Natural killer cell (primary cell): ENCODE measurements at regions not wholly inside any gene's neighbourhood (a gene's known extent, or its start where the extent isn't known, plus 50 kb on each side); places are given as distances from the start of the nearest gene placed in this dataset.

Experiments
- ATAC-seq, 3 donors: fragments of 150-1000 bp in 2 of 3; fragments of 200-7000 bp in 1 of 3; cut with Tn5 transposase; 1 replicate in 1 of 3; 2 replicates in 2 of 3; pipeline ENCODE4 v1.10.0; 2021; ENCODE audit warnings: mild to moderate bottlenecking in 2 of 3, moderate library complexity in 2 of 3
- DNase-seq, 2 donors: peaks; one replicate each; pipeline versions ENCODE4 v3.0.0 to v3.0.0-alpha.2; 2013 to 2021; ENCODE audit warnings: mixed read lengths in 1 of 2
- H3K27ac ChIP-seq: one replicate; pipeline ENCODE4 v1.5.1; 2013; ENCODE audit warnings: mild to moderate bottlenecking, low read length
- H3K27me3 ChIP-seq: one replicate; pipeline ENCODE4 v1.6.1; 2013; ENCODE audit warnings: low read length; ENCODE audit not compliant: control insufficient read depth, insufficient read depth
- H3K36me3 ChIP-seq: one replicate; pipeline ENCODE4 v1.6.1; 2013; ENCODE audit warnings: low read length; ENCODE audit not compliant: control insufficient read depth, insufficient read depth
- H3K4me1 ChIP-seq: one replicate; pipeline ENCODE4 v1.6.1; 2013; ENCODE audit warnings: low read length; ENCODE audit not compliant: control insufficient read depth, insufficient read depth
- H3K4me3 ChIP-seq: one replicate; pipeline ENCODE4 v1.5.1; 2013; ENCODE audit warnings: low read length
- H3K9me3 ChIP-seq: one replicate; pipeline ENCODE4 v1.6.1; 2013; ENCODE audit warnings: low read length; ENCODE audit not compliant: control insufficient read depth, insufficient read depth
- H3K27ac Mint-ChIP-seq, 2 donors: one replicate each; pipeline ENCODE4 v1.8.0; 2022; ENCODE audit warnings: mild to moderate bottlenecking in 2 of 2, mixed read lengths in 2 of 2, moderate library complexity in 1 of 2
- H3K27me3 Mint-ChIP-seq, 2 donors: one replicate each; pipeline ENCODE4 v1.8.0; 2022; ENCODE audit warnings: low read depth in 2 of 2, mixed read lengths in 2 of 2
- H3K36me3 Mint-ChIP-seq: one replicate; pipeline ENCODE4 v1.8.0; 2022; ENCODE audit warnings: mixed read lengths
- H3K4me1 Mint-ChIP-seq, 2 donors: one replicate each; pipeline ENCODE4 v1.8.0; 2022; ENCODE audit warnings: mixed read lengths in 2 of 2
- H3K4me3 Mint-ChIP-seq: one replicate; pipeline ENCODE4 v1.8.0; 2022; ENCODE audit warnings: mild to moderate bottlenecking, moderate library complexity, mixed read lengths
- H3K9me3 Mint-ChIP-seq, 2 donors: one replicate each; pipeline ENCODE4 v1.8.0; 2022; ENCODE audit warnings: mixed read lengths in 2 of 2
- WGBS: methylation state at CpG from one replicate; pipeline ENCODE4 v1.1.7; 2013; ENCODE audit warnings: missing lambda C conversion rate; ENCODE audit not compliant: insufficient coverage; 5-methylcytosine and 5-hydroxymethylcytosine counted together
- intact Hi-C: fragments of 100-400 bp; cut with micrococcal nuclease; formaldehyde crosslinking; loops from one replicate; pipeline ENCODE4 v1.14.2; 2022
- TF ChIP-seq, protein P1 (sequence below): fragments of 200-600 bp; IDR thresholded peaks from one replicate; pipeline ENCODE4 v1.8.0; 2022; ENCODE audit warnings: antibody characterized with exemption

DNA sequence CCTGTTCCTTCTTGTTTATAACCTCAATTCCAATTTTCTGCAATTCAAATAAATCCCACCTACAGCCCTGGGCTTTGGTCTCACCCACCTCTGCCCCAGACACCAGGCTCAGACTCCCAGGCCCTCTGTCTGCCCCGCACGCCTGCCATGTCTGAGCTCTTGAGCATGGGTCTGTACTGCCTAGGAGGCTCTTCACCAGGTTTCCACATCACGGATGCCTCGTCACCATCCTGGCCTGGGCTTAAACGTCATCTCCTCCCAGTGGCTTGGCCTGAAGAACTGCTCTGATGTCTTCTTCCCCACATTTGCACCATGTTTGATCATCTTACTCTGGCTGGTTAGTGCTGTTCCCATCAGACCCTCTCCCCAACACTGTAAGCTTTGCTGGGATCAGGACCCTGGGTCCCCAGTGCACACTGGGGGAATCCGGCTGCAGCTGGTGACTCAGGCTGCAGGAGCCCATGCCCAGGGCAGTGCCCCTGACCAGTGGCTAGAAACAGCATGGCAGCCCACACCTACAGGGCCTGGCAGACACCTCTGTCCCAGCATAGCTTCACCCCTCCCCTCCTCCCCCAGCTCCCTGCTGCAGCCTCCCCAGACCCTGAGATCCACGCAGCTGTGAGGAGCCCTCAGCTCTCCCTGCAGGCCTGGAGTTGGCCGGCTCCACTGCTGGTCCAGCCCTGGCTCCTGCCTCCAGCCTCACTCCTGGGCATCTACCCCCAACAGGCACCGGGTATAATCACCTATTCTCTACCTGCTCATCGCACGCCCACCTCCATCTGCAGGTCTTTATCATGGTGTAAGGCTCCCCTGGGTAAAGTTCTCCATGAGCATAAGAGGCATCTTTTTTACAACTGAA lies 162.8 kb upstream of the NSMCE3 start:
- TF ChIP-seq, protein P1, sequence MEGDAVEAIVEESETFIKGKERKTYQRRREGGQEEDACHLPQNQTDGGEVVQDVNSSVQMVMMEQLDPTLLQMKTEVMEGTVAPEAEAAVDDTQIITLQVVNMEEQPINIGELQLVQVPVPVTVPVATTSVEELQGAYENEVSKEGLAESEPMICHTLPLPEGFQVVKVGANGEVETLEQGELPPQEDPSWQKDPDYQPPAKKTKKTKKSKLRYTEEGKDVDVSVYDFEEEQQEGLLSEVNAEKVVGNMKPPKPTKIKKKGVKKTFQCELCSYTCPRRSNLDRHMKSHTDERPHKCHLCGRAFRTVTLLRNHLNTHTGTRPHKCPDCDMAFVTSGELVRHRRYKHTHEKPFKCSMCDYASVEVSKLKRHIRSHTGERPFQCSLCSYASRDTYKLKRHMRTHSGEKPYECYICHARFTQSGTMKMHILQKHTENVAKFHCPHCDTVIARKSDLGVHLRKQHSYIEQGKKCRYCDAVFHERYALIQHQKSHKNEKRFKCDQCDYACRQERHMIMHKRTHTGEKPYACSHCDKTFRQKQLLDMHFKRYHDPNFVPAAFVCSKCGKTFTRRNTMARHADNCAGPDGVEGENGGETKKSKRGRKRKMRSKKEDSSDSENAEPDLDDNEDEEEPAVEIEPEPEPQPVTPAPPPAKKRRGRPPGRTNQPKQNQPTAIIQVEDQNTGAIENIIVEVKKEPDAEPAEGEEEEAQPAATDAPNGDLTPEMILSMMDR, result no peak
- WGBS, result 85% methylated on average over 11 of the region's 11 CpGs
- H3K27ac ChIP-seq, result no peak overlapping the region
- no peaks in the 10 kb centered on the region for H3K27me3 ChIP-seq
- no peak overlapping the region for H3K27ac Mint-ChIP-seq
- H3K36me3 ChIP-seq, result no peaks in the 10 kb centered on the region
- no peaks in the 10 kb centered on the region for H3K9me3 ChIP-seq
- H3K36me3 Mint-ChIP-seq, result no peaks in the 10 kb centered on the region
- DNase-seq (no peak), ATAC-seq (no peak)
- H3K9me3 Mint-ChIP-seq, result peaks cover 0 to 2% of the 10 kb centered on the region in 2 donors
- peaks cover 10 to 27% of the 10 kb centered on the region in 2 donors for H3K27me3 Mint-ChIP-seq
- H3K4me3 Mint-ChIP-seq, result no peak overlapping the region
- H3K4me1 Mint-ChIP-seq, result no peaks in the 10 kb centered on the region
- no peak overlapping the region for H3K4me3 ChIP-seq
- intact Hi-C loops, result no loop called here
- H3K4me1 ChIP-seq, result no peaks in the 10 kb centered on the region

DNA sequence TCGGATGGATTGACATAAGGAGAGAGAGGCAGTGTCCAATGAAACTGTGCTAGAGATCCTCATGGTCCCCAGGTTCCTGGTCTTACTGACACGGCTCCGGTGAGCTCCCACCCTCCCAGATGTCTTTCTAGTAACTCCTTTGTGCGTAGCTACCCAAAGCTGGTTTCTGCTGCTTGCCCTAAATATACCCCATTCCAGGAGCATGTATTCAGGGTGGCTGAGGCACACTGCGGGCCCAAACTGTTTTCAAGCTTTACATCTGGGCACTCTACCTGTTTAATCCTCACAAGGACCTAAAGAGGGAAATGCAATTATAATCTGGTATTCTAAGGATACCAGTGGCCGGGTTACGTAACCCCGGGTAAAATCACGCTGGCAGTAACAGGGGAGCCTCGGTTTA lies 161.2 kb upstream of the NSMCE3 start:
- no peak for ATAC-seq
- Histone ChIP-seq H3K9me3 (no peaks in the 10 kb centered on the region), H3K27ac (no peak overlapping the region), H3K36me3 (no peaks in the 10 kb centered on the region), H3K4me3 (no peak overlapping the region), H3K4me1 (no peaks in the 10 kb centered on the region), H3K27me3 (no peaks in the 10 kb centered on the region)
- Mint-ChIP-seq H3K9me3 (peaks cover 0 to 2% of the 10 kb centered on the region in 2 donors), H3K36me3 (no peaks in the 10 kb centered on the region), H3K4me1 (no peaks in the 10 kb centered on the region), H3K27me3 (peaks cover 10 to 27% of the 10 kb centered on the region in 2 donors), H3K27ac (no peak overlapping the region), H3K4me3 (no peak overlapping the region)
- TF ChIP-seq, protein P1, result no peak
- intact Hi-C loops, result no loop called here
- no peak for DNase-seq
- WGBS, result 87% methylated on average over 10 of the region's 10 CpGs

DNA sequence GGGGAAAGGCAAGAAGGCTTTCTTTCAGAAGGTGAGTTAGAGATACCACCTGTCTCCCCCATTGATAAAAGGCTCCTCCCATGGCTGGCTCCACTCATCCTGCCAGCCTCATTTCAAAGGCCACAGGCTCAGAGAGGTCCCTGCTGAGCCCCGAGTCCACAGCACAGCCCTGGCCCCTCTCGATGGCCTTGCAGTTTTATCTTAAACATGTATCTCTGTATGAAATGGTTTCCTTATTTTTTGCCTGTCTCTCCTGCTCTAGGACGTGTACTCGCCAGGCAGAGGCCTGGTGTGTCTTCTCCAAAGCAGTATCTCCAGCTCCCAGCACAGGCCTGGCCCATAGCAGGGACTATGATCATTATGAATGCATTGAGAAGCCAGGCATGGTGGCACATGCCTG lies 160.5 kb upstream of the NSMCE3 start:
- WGBS, result 91% methylated on average over 4 of the region's 4 CpGs
- no peak overlapping the region for H3K27ac ChIP-seq
- intact Hi-C loops, result no loop called here
- H3K36me3 ChIP-seq, result no peaks in the 10 kb centered on the region
- no peak overlapping the region for H3K4me3 ChIP-seq
- DNase-seq (no peak), ATAC-seq (no peak)
- H3K4me1 Mint-ChIP-seq, result no peaks in the 10 kb centered on the region
- H3K27me3 Mint-ChIP-seq, result peaks cover 10 to 27% of the 10 kb centered on the region in 2 donors
- no peaks in the 10 kb centered on the region for H3K27me3 ChIP-seq
- no peaks in the 10 kb centered on the region for H3K9me3 ChIP-seq
- TF ChIP-seq, protein P1, result no peak
- H3K36me3 Mint-ChIP-seq, result no peaks in the 10 kb centered on the region
- H3K4me1 ChIP-seq, result no peaks in the 10 kb centered on the region
- peaks cover 2 to 4% of the 10 kb centered on the region in 2 donors for H3K9me3 Mint-ChIP-seq
- H3K27ac Mint-ChIP-seq, result no peak overlapping the region
- H3K4me3 Mint-ChIP-seq, result no peak overlapping the region

DNA sequence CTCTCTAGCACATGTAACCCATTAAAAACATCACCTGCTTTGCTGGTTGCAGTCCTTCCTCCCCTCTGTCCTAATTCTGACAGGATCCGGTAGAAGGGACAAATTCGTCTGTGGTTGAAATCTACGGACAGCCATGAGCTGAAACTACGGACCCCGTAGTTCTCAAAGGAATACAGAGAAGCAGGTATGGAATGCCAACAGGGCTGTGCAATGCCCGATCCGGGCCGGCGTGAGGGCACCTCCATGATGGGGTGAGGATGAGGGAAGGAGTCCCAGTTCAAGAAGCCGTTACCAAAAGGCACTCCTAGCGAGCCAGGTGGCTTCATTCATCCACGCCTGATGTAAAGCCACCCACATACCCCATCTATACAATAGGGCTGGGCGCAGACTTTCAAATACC lies 160.0 kb upstream of the NSMCE3 start:
- ATAC-seq (no peak), DNase-seq (no peak)
- Mint-ChIP-seq H3K4me3 (no peak overlapping the region), H3K36me3 (no peaks in the 10 kb centered on the region), H3K27ac (no peak overlapping the region), H3K4me1 (no peaks in the 10 kb centered on the region), H3K9me3 (peaks cover 2 to 4% of the 10 kb centered on the region in 2 donors), H3K27me3 (peaks cover 10 to 26% of the 10 kb centered on the region in 2 donors)
- TF ChIP-seq, protein P1, result no peak
- H3K4me1 ChIP-seq, result no peaks in the 10 kb centered on the region
- H3K9me3 ChIP-seq, result no peaks in the 10 kb centered on the region
- H3K36me3 ChIP-seq, result no peaks in the 10 kb centered on the region
- H3K27me3 ChIP-seq, result no peaks in the 10 kb centered on the region
- H3K4me3 ChIP-seq, result no peak overlapping the region
- WGBS, result 88% methylated on average over 13 of the region's 13 CpGs
- H3K27ac ChIP-seq, result no peak overlapping the region
- intact Hi-C loops, result no loop called here
